ENCODE measurements at regions not wholly inside any gene's neighbourhood (a gene's known extent, or its start where the extent isn't known, plus 50 kb on each side); places are given as distances from the start of the nearest gene placed in this dataset.

DNA sequence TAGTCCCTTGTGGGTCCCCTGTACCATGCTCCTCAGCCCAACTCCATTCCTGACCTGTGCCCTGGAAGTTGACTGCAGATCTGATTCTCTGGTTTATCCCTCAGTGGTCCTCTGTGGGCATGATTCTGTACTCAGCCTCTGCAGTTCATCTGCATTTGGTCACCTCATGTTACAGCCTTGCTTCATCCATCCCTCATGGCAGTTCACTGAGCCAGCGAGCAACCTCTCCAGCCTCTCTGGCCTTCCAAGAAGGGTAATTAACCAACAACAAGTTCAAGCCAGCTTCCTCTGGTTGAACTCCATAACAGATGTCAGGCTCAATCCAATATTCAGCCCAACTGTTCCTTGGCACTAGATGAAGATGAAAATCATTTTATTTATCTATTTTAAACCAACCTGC is 509.5 kb downstream of the NTRK3 start:
- Histone ChIP-seq H3K9me3 (no peaks in the 10 kb centered on the region), H3K4me1 (replicated peaks) (no peaks in the 10 kb centered on the region), H3K27ac (no peak overlapping the region), H3K4me3 (no peak overlapping the region), H3K27me3 (replicated peaks; ENCODE audit: insufficient read depth) (no peaks in the 10 kb centered on the region), H3K36me3 (no peaks in the 10 kb centered on the region)
- 74% methylated on average over 1 of the region's 1 CpG for WGBS
- no peak for DNase-seq (ENCODE audit: low spot score)
- intact Hi-C loops (cut with DNase I): no loop called here
- TF ChIP-seq POLR2AphosphoS5 (IDR thresholded peaks at IDR 0.05) (no peak), POLR2A (IDR thresholded peaks at IDR 0.05) (no peak)
- TF ChIP-seq, protein P1, sequence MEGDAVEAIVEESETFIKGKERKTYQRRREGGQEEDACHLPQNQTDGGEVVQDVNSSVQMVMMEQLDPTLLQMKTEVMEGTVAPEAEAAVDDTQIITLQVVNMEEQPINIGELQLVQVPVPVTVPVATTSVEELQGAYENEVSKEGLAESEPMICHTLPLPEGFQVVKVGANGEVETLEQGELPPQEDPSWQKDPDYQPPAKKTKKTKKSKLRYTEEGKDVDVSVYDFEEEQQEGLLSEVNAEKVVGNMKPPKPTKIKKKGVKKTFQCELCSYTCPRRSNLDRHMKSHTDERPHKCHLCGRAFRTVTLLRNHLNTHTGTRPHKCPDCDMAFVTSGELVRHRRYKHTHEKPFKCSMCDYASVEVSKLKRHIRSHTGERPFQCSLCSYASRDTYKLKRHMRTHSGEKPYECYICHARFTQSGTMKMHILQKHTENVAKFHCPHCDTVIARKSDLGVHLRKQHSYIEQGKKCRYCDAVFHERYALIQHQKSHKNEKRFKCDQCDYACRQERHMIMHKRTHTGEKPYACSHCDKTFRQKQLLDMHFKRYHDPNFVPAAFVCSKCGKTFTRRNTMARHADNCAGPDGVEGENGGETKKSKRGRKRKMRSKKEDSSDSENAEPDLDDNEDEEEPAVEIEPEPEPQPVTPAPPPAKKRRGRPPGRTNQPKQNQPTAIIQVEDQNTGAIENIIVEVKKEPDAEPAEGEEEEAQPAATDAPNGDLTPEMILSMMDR (IDR thresholded peaks at IDR 0.05): no peak

DNA sequence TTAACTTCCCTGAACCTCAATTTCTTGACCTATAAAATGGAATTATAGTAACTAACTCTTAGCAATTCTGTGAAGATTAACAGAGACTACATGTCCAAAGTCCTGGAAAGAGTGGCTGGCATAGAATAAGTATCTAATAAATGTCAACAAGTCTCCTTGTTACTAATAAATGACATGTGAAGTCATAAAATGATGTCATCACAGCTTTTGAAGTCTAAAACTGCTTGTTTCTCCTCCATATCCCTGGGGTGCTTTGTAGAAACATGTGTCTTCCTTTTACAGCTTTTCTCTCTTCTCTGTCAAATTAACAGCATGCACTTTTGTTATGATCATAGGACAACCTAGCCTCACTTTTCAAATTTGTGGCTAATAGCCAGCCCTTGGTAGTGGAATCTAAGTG is 510.2 kb downstream of the NTRK3 start:
- Histone ChIP-seq H3K27ac (no peak overlapping the region), H3K36me3 (no peaks in the 10 kb centered on the region), H3K4me1 (replicated peaks) (no peaks in the 10 kb centered on the region), H3K9me3 (no peaks in the 10 kb centered on the region), H3K4me3 (no peak overlapping the region), H3K27me3 (replicated peaks; ENCODE audit: insufficient read depth) (no peaks in the 10 kb centered on the region)
- TF ChIP-seq POLR2AphosphoS5 (IDR thresholded peaks at IDR 0.05) (no peak), POLR2A (IDR thresholded peaks at IDR 0.05) (no peak)
- TF ChIP-seq, protein P1 (IDR thresholded peaks at IDR 0.05): no peak
- intact Hi-C loops (cut with DNase I): no loop called here
- DNase-seq (ENCODE audit: low spot score): no peak

DNA sequence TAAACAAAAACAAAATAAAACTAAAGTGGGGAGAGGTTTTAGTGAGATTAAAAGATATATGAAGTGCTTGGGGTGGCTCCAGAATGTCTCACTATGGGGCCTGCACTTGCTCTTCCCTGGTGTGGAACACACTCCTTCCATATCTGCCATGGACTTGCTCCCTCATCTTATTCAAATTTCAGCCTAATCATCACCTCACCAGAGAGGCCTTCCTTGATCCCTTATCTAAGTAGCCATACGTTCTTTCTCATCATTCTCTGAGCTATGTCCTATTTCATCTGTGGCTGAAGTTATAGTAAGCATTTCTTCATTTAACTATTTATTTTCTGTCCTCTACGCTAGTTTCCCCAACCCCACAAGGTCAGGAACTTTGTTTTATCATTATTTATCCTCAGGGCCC is 511.7 kb downstream of the NTRK3 start:
- Histone ChIP-seq H3K27me3 (replicated peaks; ENCODE audit: insufficient read depth) (no peaks in the 10 kb centered on the region), H3K27ac (no peak overlapping the region), H3K36me3 (no peaks in the 10 kb centered on the region), H3K4me3 (no peak overlapping the region), H3K9me3 (no peaks in the 10 kb centered on the region), H3K4me1 (replicated peaks) (no peaks in the 10 kb centered on the region)
- WGBS: 93% methylated on average over 2 of the region's 2 CpGs
- intact Hi-C loops (cut with DNase I): no loop called here
- DNase-seq (ENCODE audit: low spot score): no peak
- TF ChIP-seq, protein P1 (IDR thresholded peaks at IDR 0.05): no peak
- TF ChIP-seq POLR2A (IDR thresholded peaks at IDR 0.05) (no peak), POLR2AphosphoS5 (IDR thresholded peaks at IDR 0.05) (no peak)

DNA sequence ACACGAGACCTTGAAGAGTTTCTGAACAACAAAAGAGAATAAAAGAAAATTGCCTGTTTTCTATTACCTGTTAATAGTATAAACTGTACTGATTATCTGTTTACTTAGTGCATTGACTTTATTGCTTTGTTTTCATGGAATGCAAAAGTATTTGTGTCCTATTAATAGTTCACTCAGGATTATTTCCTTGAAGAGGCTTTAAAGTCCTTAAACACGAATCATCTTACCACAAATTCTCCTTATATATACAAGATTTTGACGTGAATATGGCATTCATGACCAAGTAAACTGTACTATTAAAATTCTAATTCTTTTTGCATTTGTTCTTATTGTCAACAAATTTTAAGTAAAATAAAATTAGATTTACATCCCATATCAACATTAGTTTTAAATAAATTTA is 513.0 kb downstream of the NTRK3 start:
- DNase-seq (ENCODE audit: low spot score): no peak
- Histone ChIP-seq H3K27me3 (replicated peaks; ENCODE audit: insufficient read depth) (no peaks in the 10 kb centered on the region), H3K36me3 (no peaks in the 10 kb centered on the region), H3K4me1 (replicated peaks) (no peaks in the 10 kb centered on the region), H3K9me3 (no peaks in the 10 kb centered on the region), H3K27ac (no peak overlapping the region), H3K4me3 (no peak overlapping the region)
- intact Hi-C loops (cut with DNase I): no loop called here
- TF ChIP-seq POLR2AphosphoS5 (IDR thresholded peaks at IDR 0.05) (no peak), POLR2A (IDR thresholded peaks at IDR 0.05) (no peak)
- TF ChIP-seq, protein P1 (IDR thresholded peaks at IDR 0.05): no peak
- 40% methylated on average over 3 of the region's 3 CpGs for WGBS

DNA sequence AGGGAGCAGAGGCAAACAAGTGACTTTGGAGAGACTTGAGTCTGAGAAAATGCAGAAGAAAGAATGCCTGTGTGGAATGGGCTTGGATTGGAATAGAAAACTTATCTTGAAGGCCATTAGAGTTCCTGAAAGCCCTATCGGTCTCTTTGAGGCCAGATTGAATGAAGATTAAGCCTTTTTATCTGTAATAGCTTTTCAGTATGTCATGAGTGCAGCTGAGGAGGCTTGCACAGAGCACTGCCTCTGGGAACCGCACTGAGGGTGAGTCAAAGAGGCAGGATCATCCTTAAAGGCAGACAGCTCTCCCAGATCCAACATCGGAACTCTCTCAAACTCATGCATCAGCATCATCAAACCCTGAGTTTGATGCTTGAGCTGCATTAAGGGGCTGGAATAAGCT is 515.2 kb downstream of the NTRK3 start:
- TF ChIP-seq POLR2A (IDR thresholded peaks at IDR 0.05) (no peak), POLR2AphosphoS5 (IDR thresholded peaks at IDR 0.05) (no peak)
- TF ChIP-seq, protein P1 (IDR thresholded peaks at IDR 0.05): no peak
- DNase-seq (ENCODE audit: low spot score): no peak
- Histone ChIP-seq H3K36me3 (no peaks in the 10 kb centered on the region), H3K4me1 (replicated peaks) (no peaks in the 10 kb centered on the region), H3K27me3 (replicated peaks; ENCODE audit: insufficient read depth) (no peaks in the 10 kb centered on the region), H3K4me3 (no peak overlapping the region), H3K9me3 (no peaks in the 10 kb centered on the region), H3K27ac (no peak overlapping the region)
- intact Hi-C loops (cut with DNase I): no loop called here
- WGBS: 91% methylated on average over 3 of the region's 3 CpGs

All from prostate gland (tissue), 2 donors.